Osteocyte (in vitro differentiated cells): ENCODE measurements at regions not wholly inside any gene's neighbourhood (a gene's known extent, or its start where the extent isn't known, plus 50 kb on each side); places are given as distances from the start of the nearest gene placed in this dataset.

Experiments used
- DNase-seq: peaks from one replicate; pipeline ENCODE4 v3.0.0; 2021; ENCODE audit warnings: mixed read lengths; ENCODE audit not compliant: unreplicated experiment; ENCODE audit errors: extremely low spot score
- H3K27ac Mint-ChIP-seq: one replicate; pipeline ENCODE4 v1.8.0; 2021; ENCODE audit warnings: mild to moderate bottlenecking, mixed read lengths; ENCODE audit not compliant: unreplicated experiment
- H3K27me3 Mint-ChIP-seq: one replicate; pipeline ENCODE4 v1.8.0; 2021; ENCODE audit warnings: mixed read lengths; ENCODE audit not compliant: unreplicated experiment
- H3K36me3 Mint-ChIP-seq: one replicate; pipeline ENCODE4 v1.8.0; 2021; ENCODE audit warnings: mixed read lengths; ENCODE audit not compliant: unreplicated experiment
- H3K4me1 Mint-ChIP-seq: one replicate; pipeline ENCODE4 v1.8.0; 2021; ENCODE audit warnings: mixed read lengths; ENCODE audit not compliant: unreplicated experiment
- H3K4me3 Mint-ChIP-seq: one replicate; pipeline ENCODE4 v1.8.0; 2021; ENCODE audit warnings: mild to moderate bottlenecking, moderate library complexity, mixed read lengths; ENCODE audit not compliant: unreplicated experiment
- H3K9me3 Mint-ChIP-seq: one replicate; pipeline ENCODE4 v1.8.0; 2021; ENCODE audit warnings: mixed read lengths; ENCODE audit not compliant: unreplicated experiment
- CTCF ChIP-seq: fragments of 200-600 bp; sonication (generic); IDR thresholded peaks from 2 replicates; pipeline ENCODE4 v1.5.0; 2021; ENCODE audit warnings: antibody characterized with exemption, mild to moderate bottlenecking, moderate library complexity

DNA sequence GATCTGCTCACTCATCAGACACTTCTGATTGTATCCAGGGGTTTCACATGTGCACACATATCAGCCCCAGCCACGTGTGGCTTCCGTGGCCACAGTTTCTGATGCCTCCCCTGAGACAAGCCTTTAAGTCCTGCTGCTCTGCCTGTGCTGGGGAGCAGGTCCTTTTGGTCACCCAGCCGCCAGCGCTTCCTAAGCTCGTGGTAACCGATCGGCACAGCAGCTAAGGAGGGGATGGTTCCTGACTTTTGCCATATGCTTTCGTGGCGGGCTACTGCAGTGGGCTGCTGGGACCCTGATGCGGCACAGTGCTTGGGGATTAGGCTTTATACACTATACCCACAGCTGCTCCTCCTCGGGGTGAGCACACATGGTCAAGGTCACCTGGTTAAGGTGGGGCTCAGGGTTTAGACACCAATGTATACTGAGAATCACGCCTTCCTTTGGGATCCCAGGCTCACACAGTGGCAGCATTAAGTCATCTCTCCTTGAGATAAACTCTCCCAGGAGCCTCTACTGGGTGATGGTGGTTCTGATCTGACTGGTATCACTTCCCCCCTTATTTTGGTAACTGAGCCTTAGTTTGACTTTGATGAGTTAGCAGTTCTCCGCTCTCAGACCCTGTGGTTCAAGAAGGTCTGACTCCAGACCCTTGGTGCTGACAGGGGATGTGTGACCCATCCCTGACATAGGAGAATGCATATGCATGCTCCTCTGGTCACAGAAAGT is 85.9 kb upstream of the KCNG1 start:
- no peaks in the 10 kb centered on the region for H3K9me3 Mint-ChIP-seq
- H3K27ac Mint-ChIP-seq: no peak overlapping the region
- H3K36me3 Mint-ChIP-seq: no peaks in the 10 kb centered on the region
- no peak for TF ChIP-seq CTCF
- DNase-seq: no peak
- peaks cover 33% of the 10 kb centered on the region for H3K27me3 Mint-ChIP-seq
- H3K4me3 Mint-ChIP-seq: no peak overlapping the region
- peaks cover 3% of the 10 kb centered on the region for H3K4me1 Mint-ChIP-seq

GRCh38 chr20:51106011-51106410 is 83.1 kb upstream of the KCNG1 start:
- no peak for TF ChIP-seq CTCF
- H3K27me3 Mint-ChIP-seq: peaks cover 41% of the 10 kb centered on the region
- H3K4me1 Mint-ChIP-seq: peaks cover 3% of the 10 kb centered on the region
- no peak overlapping the region for H3K27ac Mint-ChIP-seq
- no peaks in the 10 kb centered on the region for H3K9me3 Mint-ChIP-seq
- DNase-seq: no peak
- no peaks in the 10 kb centered on the region for H3K36me3 Mint-ChIP-seq
- no peak overlapping the region for H3K4me3 Mint-ChIP-seq

GRCh38 chr20:51104960-51105920 is 82.3 kb upstream of the KCNG1 start:
- no peak for TF ChIP-seq CTCF
- no peak for DNase-seq
- Mint-ChIP-seq H3K4me3 (no peak overlapping the region), H3K27ac (no peak overlapping the region), H3K36me3 (no peaks in the 10 kb centered on the region), H3K9me3 (no peaks in the 10 kb centered on the region), H3K27me3 (peaks cover 35% of the 10 kb centered on the region), H3K4me1 (peaks cover 3% of the 10 kb centered on the region)

- Mint-ChIP-seq H3K27ac (no peak overlapping the region), H3K4me1 (no peaks in the 10 kb centered on the region), H3K27me3 (peaks cover 39% of the 10 kb centered on the region), H3K36me3 (no peaks in the 10 kb centered on the region), H3K4me3 (no peak overlapping the region), H3K9me3 (no peaks in the 10 kb centered on the region)
- TF ChIP-seq CTCF: no peak
- DNase-seq: no peak
Observed at GRCh38 chr20:51100617-51101016, 77.7 kb upstream of the KCNG1 start.

GRCh38 chr20:51098284-51098810 is 75.4 kb upstream of the KCNG1 start:
- Mint-ChIP-seq H3K9me3 (no peaks in the 10 kb centered on the region), H3K27ac (no peak overlapping the region), H3K36me3 (no peaks in the 10 kb centered on the region), H3K27me3 (peaks cover 51% of the 10 kb centered on the region), H3K4me1 (no peaks in the 10 kb centered on the region), H3K4me3 (no peak overlapping the region)
- TF ChIP-seq CTCF: no peak
- no peak for DNase-seq
